GM12864 (cell line): ENCODE measurements at regions not wholly inside any gene's neighbourhood (a gene's known extent, or its start where the extent isn't known, plus 50 kb on each side); places are given as distances from the start of the nearest gene placed in this dataset.

Experiments used
- DNase-seq: peaks from one replicate; pipeline ENCODE4 v3.0.0-alpha.2; 2011; ENCODE audit warnings: low read depth
- H3K4me3 ChIP-seq: 2 replicates; pipeline ENCODE4 v1.5.1; 2011; ENCODE audit warnings: mild to moderate bottlenecking, low read depth, low read length, control low read depth
- TF ChIP-seq, protein P1 (sequence below): IDR thresholded peaks from 2 replicates; pipeline ENCODE4 v1.5.1; 2011; ENCODE audit warnings: low read depth, mild to moderate bottlenecking, moderate library complexity, low read length, control low read depth, inconsistent platforms; ENCODE audit errors: missing control alignments

DNA sequence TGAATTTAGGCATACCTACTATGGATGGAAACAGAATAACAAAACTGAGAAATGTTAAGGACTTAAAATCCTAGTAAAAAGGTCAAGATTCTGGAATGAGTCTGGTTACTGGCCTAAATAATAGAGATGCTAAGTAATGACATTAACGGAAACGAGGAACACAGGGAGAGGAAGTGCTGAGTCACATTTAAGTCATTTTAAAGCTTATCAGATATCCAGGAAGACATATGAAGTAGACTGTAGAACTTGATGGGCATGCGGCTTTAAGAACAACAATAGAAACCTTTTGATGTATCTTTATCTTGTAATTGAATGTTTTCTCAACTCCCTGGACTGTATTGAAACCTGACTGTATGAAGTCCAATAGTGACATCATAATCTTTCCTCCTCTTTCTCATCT is 1251.4 kb upstream of the CDH6 start:
- TF ChIP-seq, protein P1, sequence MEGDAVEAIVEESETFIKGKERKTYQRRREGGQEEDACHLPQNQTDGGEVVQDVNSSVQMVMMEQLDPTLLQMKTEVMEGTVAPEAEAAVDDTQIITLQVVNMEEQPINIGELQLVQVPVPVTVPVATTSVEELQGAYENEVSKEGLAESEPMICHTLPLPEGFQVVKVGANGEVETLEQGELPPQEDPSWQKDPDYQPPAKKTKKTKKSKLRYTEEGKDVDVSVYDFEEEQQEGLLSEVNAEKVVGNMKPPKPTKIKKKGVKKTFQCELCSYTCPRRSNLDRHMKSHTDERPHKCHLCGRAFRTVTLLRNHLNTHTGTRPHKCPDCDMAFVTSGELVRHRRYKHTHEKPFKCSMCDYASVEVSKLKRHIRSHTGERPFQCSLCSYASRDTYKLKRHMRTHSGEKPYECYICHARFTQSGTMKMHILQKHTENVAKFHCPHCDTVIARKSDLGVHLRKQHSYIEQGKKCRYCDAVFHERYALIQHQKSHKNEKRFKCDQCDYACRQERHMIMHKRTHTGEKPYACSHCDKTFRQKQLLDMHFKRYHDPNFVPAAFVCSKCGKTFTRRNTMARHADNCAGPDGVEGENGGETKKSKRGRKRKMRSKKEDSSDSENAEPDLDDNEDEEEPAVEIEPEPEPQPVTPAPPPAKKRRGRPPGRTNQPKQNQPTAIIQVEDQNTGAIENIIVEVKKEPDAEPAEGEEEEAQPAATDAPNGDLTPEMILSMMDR, result no peak
- no peak overlapping the region for H3K4me3 ChIP-seq
- DNase-seq, result no peak

DNA sequence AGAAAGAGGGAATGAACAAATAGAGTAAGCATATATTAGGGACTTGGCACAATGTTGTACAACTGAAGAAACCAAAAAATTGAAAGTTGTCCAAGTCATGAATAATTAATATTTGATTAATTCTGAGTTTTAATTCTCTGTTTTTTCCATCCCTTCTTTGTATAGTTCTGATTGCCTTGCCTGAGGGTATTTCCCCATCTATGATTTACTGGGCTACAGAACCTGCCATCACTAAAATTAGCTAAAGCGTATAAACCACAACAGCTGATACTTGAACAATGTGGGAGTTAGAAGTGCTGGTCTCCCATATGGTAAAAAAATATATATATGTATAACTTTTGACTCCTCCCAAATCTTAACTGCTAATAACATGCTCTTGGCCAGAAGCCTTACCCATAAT is 1253.5 kb upstream of the CDH6 start:
- H3K4me3 ChIP-seq, result no peak overlapping the region
- TF ChIP-seq, protein P1, result no peak
- DNase-seq, result no peak

GRCh38 chr5:29935371-29935770 is 1258.1 kb upstream of the CDH6 start:
- H3K4me3 ChIP-seq, result no peak overlapping the region
- DNase-seq, result no peak
- TF ChIP-seq, protein P1, result no peak

GRCh38 chr5:29930316-29930715 is 1263.2 kb upstream of the CDH6 start:
- H3K4me3 ChIP-seq, result no peak overlapping the region
- no peak for DNase-seq
- TF ChIP-seq, protein P1, result no peak

- H3K4me3 ChIP-seq, result no peak overlapping the region
- DNase-seq, result no peak
- TF ChIP-seq, protein P1, result no peak
Observed at GRCh38 chr5:29924107-29924506, 1269.4 kb upstream of the CDH6 start.

GRCh38 chr5:29905626-29906353 is 1287.7 kb upstream of the CDH6 start:
- DNase-seq, result no peak
- TF ChIP-seq, protein P1, result no peak
- H3K4me3 ChIP-seq, result no peak overlapping the region

DNA sequence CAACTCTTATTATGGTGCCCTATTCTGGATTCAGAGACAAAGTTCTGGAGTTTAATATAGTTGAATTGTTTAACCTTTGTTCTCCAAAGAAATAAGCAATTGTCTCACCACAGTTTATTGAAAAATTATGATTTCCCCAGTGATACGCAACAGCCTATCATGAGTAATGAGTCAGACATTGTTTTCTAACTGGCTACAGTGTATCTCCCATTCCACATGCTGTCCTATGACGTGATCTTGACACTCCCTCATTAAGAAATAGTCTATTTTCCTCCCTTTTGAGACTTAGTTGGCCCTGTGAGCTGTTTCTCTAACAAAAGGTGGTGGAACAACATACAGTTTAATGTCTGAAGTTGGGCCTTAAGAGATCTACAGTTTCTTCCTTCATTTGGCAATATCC is 1290.6 kb upstream of the CDH6 start:
- DNase-seq, result no peak
- H3K4me3 ChIP-seq, result no peak overlapping the region
- TF ChIP-seq, protein P1, result no peak
